Smooth muscle cell (in vitro differentiated cells): ENCODE measurements at regions not wholly inside any gene's neighbourhood (a gene's known extent, or its start where the extent isn't known, plus 50 kb on each side); places are given as distances from the start of the nearest gene placed in this dataset.

Experiments used
- DNase-seq: peaks from one replicate; lab custom pipeline; 2025; ENCODE audit not compliant: unreplicated experiment; lab: John Stamatoyannopoulos, UW
- H2AFZ ChIP-seq: fragments of 200-600 bp; sonication (generic); 2 replicates; pipeline ENCODE4 v1.6.0; 2016; ENCODE audit warnings: antibody characterized with exemption, low read depth, mild to moderate bottlenecking
- H3F3A ChIP-seq: fragments of 200-600 bp; sonication (generic); 2 replicates; pipeline ENCODE4 v1.6.0; 2017; ENCODE audit warnings: antibody characterized with exemption, low read depth
- H3K27ac ChIP-seq: fragments of 200-600 bp; sonication (generic); 2 replicates; pipeline ENCODE4 v1.5.1; 2016; ENCODE audit warnings: low read depth, mild to moderate bottlenecking
- H3K27me3 ChIP-seq: fragments of 200-600 bp; sonication (generic); 2 replicates; pipeline ENCODE4 v1.6.1; 2016; ENCODE audit warnings: low read depth, mild to moderate bottlenecking
- H3K36me3 ChIP-seq: fragments of 200-600 bp; sonication (generic); 2 replicates; pipeline ENCODE4 v1.5.1; 2016; ENCODE audit warnings: low read depth
- H3K4me1 ChIP-seq: fragments of 200-600 bp; sonication (generic); 2 replicates; pipeline ENCODE4 v1.5.1; 2016; ENCODE audit warnings: low read depth
- H3K4me2 ChIP-seq: fragments of 200-600 bp; sonication (generic); 2 replicates; pipeline ENCODE4 v1.6.0; 2016; ENCODE audit warnings: mild to moderate bottlenecking
- H3K4me3 ChIP-seq: fragments of 200-600 bp; sonication (generic); 2 replicates; pipeline ENCODE4 v1.5.1; 2016; ENCODE audit warnings: mild to moderate bottlenecking
- H3K79me2 ChIP-seq: fragments of 200-600 bp; sonication (generic); 2 replicates; pipeline ENCODE4 v1.6.0; 2016; ENCODE audit warnings: low read depth, mild to moderate bottlenecking
- H3K9ac ChIP-seq: fragments of 200-600 bp; sonication (generic); 2 replicates; pipeline ENCODE4 v1.6.0; 2016; ENCODE audit warnings: low read depth
- H3K9me3 ChIP-seq: fragments of 200-600 bp; sonication (generic); replicated peaks from 2 replicates; pipeline ENCODE4 v1.5.1; 2016; ENCODE audit warnings: low read depth
- H4K20me1 ChIP-seq: fragments of 200-600 bp; sonication (generic); 2 replicates; pipeline ENCODE4 v1.6.0; 2016; ENCODE audit warnings: low read depth
- WGBS: methylation state at CpG from one replicate; pipeline ENCODE4 v1.1.7; 2016; ENCODE audit warnings: low lambda C conversion rate; 5-methylcytosine and 5-hydroxymethylcytosine counted together
- TF ChIP-seq, protein P1 (sequence below): fragments of 200-600 bp; sonication (generic); IDR thresholded peaks from 2 replicates; pipeline ENCODE4 v1.5.1; 2017; ENCODE audit warnings: borderline replicate concordance, mild to moderate bottlenecking, antibody characterized with exemption; ENCODE audit not compliant: insufficient read depth, poor library complexity, severe bottlenecking

- Histone ChIP-seq H3F3A (no peaks in the 10 kb centered on the region), H3K4me2 (no peak overlapping the region), H3K27ac (no peak overlapping the region), H2AFZ (no peak overlapping the region), H3K4me1 (no peaks in the 10 kb centered on the region), H3K36me3 (no peaks in the 10 kb centered on the region), H3K9ac (no peak overlapping the region), H3K9me3 (no peaks in the 10 kb centered on the region), H3K4me3 (no peak overlapping the region), H3K79me2 (no peaks in the 10 kb centered on the region), H3K27me3 (peaks cover 19% of the 10 kb centered on the region), H4K20me1 (no peaks in the 10 kb centered on the region)
- no peak for DNase-seq
- 96% methylated on average over 13 of the region's 13 CpGs for WGBS
- TF ChIP-seq, protein P1, sequence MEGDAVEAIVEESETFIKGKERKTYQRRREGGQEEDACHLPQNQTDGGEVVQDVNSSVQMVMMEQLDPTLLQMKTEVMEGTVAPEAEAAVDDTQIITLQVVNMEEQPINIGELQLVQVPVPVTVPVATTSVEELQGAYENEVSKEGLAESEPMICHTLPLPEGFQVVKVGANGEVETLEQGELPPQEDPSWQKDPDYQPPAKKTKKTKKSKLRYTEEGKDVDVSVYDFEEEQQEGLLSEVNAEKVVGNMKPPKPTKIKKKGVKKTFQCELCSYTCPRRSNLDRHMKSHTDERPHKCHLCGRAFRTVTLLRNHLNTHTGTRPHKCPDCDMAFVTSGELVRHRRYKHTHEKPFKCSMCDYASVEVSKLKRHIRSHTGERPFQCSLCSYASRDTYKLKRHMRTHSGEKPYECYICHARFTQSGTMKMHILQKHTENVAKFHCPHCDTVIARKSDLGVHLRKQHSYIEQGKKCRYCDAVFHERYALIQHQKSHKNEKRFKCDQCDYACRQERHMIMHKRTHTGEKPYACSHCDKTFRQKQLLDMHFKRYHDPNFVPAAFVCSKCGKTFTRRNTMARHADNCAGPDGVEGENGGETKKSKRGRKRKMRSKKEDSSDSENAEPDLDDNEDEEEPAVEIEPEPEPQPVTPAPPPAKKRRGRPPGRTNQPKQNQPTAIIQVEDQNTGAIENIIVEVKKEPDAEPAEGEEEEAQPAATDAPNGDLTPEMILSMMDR: no peak
Measured at GRCh38 chr6:33956206-33956605, 152.4 kb upstream of the MLN start.

DNA sequence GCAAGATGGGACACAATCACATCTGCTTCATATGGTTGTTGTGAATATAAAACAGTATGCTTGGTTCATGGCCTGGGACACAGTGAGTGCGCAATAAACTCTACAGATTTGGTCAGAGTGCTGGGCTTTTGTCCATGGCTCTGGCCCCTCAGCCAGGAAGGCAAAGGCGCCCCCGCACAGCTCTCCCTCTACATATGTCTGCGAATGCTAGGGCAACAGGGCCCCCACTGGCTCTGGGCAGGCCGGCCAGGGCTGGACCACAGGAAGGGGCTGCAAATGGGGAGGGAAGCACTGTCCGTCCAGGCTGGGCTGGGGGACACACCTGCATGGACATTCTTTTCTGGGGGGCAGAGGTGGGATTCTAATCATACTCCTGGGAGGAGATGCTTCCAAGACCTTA is 151.8 kb upstream of the MLN start:
- no peak for DNase-seq
- TF ChIP-seq, protein P1: no peak
- Histone ChIP-seq H3K79me2 (no peaks in the 10 kb centered on the region), H3K4me2 (no peak overlapping the region), H4K20me1 (no peaks in the 10 kb centered on the region), H3K27ac (no peak overlapping the region), H3K9ac (no peak overlapping the region), H3K9me3 (no peaks in the 10 kb centered on the region), H3K4me3 (no peak overlapping the region), H2AFZ (no peak overlapping the region), H3K36me3 (no peaks in the 10 kb centered on the region), H3F3A (no peaks in the 10 kb centered on the region), H3K4me1 (no peaks in the 10 kb centered on the region), H3K27me3 (peaks cover 19% of the 10 kb centered on the region)
- 93% methylated on average over 6 of the region's 6 CpGs for WGBS

DNA sequence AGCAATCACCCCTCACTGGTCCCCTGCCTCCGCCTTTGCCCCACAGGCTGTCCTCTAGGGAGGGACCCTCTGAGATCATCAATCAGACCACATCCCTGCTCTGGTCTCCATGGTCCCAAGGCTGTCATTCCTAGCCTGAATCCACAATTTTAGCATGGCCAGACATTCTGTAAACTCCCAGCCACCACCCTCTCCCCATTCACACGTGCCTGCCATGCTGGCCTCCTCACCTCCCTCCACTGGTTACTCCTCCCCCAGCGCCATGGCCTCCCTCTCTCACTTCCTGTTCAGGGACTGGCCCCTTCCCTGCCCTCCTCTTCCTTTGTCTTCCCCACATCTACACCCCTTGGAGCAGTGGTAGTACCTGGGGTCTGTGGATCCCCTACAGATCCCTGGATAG is 150.7 kb upstream of the MLN start:
- Histone ChIP-seq H3K4me2 (no peak overlapping the region), H3K27ac (no peak overlapping the region), H3K4me1 (no peaks in the 10 kb centered on the region), H3K79me2 (no peaks in the 10 kb centered on the region), H3K36me3 (no peaks in the 10 kb centered on the region), H3K27me3 (peaks cover 19% of the 10 kb centered on the region), H3K4me3 (no peak overlapping the region), H4K20me1 (no peaks in the 10 kb centered on the region), H2AFZ (no peak overlapping the region), H3F3A (no peaks in the 10 kb centered on the region), H3K9ac (no peak overlapping the region), H3K9me3 (no peaks in the 10 kb centered on the region)
- WGBS: 54% methylated on average over 3 of the region's 3 CpGs
- no peak for DNase-seq
- TF ChIP-seq, protein P1: no peak

DNA sequence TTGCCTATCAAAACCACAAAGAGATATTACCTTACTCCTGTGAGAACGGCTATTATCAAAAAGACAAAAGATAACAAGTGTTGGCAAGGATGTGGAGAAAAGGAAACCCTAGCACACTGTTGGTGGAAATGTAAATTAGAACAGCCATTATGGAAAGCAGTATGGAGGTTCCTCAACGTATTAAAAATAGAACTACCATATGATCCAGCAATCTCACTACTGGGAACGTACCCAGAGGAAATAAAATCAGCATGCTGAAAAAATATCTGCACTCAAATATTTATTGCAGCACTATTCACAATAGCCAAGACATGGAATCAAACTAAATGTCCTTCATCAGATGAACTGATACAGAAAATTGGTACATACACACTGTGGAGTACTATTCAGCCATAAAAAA is 149.4 kb upstream of the MLN start:
- H3K4me3 ChIP-seq: no peak overlapping the region
- 94% methylated on average over 3 of the region's 3 CpGs for WGBS
- no peaks in the 10 kb centered on the region for H3K4me1 ChIP-seq
- no peak overlapping the region for H3K27ac ChIP-seq
- TF ChIP-seq, protein P1: no peak
- no peak overlapping the region for H3K9ac ChIP-seq
- peaks cover 19% of the 10 kb centered on the region for H3K27me3 ChIP-seq
- H3K79me2 ChIP-seq: no peaks in the 10 kb centered on the region
- H4K20me1 ChIP-seq: no peaks in the 10 kb centered on the region
- no peaks in the 10 kb centered on the region for H3F3A ChIP-seq
- H3K9me3 ChIP-seq: no peaks in the 10 kb centered on the region
- DNase-seq: no peak
- H3K4me2 ChIP-seq: no peak overlapping the region
- H3K36me3 ChIP-seq: no peaks in the 10 kb centered on the region
- no peak overlapping the region for H2AFZ ChIP-seq
